ENCODE measurements at regions not wholly inside any gene's neighbourhood (a gene's known extent, or its start where the extent isn't known, plus 50 kb on each side); places are given as distances from the start of the nearest gene placed in this dataset.
"Not testable (repeated sequence)": the region's sequence is repeated elsewhere in the genome, so short reads cannot be mapped to it uniquely, and the experiment has no call there.

DNA sequence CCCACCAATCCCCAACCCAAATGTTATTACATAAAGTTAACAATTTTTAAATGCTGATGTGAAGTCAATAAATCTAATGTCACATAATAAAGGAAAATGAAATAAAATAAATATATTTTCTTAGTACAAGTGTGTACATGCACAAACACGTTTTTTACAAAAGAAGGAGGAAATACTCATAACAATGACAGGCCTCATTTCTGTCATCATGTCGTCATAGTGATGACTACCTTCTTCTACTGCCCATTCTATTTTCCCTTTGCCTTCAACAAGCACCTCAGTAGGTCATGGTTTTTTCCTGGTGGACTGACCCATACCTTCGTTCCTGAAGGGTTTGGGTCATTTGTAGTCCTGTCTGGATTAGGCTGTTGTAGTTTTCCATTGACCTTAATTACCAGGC is 185.3 kb upstream of the IPO5 start:
- no peaks in the 10 kb centered on the region for H3K36me3 ChIP-seq (ENCODE audit: insufficient read depth, low read length)
- DNase-seq = no peak
- no peak overlapping the region for H3K4me3 ChIP-seq (ENCODE audit: low read length)
- H3K4me2 ChIP-seq (ENCODE audit: low read depth, low read length, poor library complexity, severe bottlenecking) = no peak overlapping the region
- H2AFZ ChIP-seq (ENCODE audit: low read length) = no peak overlapping the region
- H3K27me3 ChIP-seq (ENCODE audit: low read length) = no peaks in the 10 kb centered on the region
- H3K79me2 ChIP-seq (ENCODE audit: low read length) = no peaks in the 10 kb centered on the region
- no peaks in the 10 kb centered on the region for H3K9me2 ChIP-seq (replicated peaks; ENCODE audit: insufficient read depth, low read length)
- H3K4me1 ChIP-seq (ENCODE audit: low read length) = no peaks in the 10 kb centered on the region
- H3K27ac ChIP-seq (ENCODE audit: low read length) = no peak overlapping the region
- no peak overlapping the region for H3K9ac ChIP-seq (ENCODE audit: low read length)
- H3K9me3 ChIP-seq (ENCODE audit: low read length) = no peaks in the 10 kb centered on the region
- no peaks in the 10 kb centered on the region for H4K20me1 ChIP-seq (ENCODE audit: insufficient read depth, low read depth, low read length)

DNA sequence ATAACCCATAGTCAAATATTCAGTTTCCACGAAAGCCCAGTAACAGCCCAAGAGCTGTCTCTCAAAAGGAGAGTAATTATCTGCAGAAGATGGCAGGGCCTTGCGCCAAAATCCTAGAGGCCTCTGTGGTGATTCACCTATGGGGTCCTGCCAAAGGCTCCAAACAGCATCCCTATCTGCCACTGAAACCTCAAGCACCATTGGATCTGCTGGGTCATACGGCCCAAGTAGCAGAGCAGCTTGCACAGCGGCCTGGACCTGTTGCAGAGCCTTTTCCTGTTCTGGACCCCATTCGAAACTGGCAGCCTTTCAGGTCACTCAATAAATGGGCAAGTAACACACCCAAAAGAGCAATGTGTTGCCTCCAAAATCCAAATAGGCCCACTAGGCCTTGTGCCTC is 183.2 kb upstream of the IPO5 start:
- H3K27me3 ChIP-seq (ENCODE audit: low read length); H3K4me1 ChIP-seq (ENCODE audit: low read length); H4K20me1 ChIP-seq (ENCODE audit: insufficient read depth, low read depth, low read length); H2AFZ ChIP-seq (ENCODE audit: low read length); H3K9me2 ChIP-seq (replicated peaks; ENCODE audit: insufficient read depth, low read length); H3K4me3 ChIP-seq (ENCODE audit: low read length); H3K9ac ChIP-seq (ENCODE audit: low read length); H3K9me3 ChIP-seq (ENCODE audit: low read length); H3K79me2 ChIP-seq (ENCODE audit: low read length); H3K27ac ChIP-seq (ENCODE audit: low read length); DNase-seq; H3K36me3 ChIP-seq (ENCODE audit: insufficient read depth, low read length); H3K4me2 ChIP-seq (ENCODE audit: low read depth, low read length, poor library complexity, severe bottlenecking): not testable (repeated sequence)

DNA sequence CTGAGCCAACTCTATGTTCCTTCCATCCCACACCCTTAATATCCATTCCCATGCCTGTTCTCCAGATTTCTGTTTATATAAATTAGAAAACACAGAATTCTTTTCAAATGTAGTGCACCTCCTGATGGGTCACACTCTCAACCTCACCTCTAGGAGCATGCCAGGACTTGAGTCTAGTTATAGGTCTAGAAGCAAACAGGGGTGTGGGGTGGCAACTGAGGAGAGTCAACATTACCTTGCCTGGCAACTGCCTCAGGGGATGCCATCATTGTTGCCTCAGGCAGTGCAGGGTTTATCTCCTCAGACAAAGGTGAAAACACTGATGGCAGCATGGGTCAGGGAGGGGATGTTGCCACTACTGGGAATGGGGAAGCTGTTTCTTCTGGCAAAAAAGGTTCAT is 181.0 kb upstream of the IPO5 start:
- not testable (repeated sequence) for H2AFZ ChIP-seq (ENCODE audit: low read length); H3K9ac ChIP-seq (ENCODE audit: low read length); H3K27me3 ChIP-seq (ENCODE audit: low read length); H4K20me1 ChIP-seq (ENCODE audit: insufficient read depth, low read depth, low read length); H3K27ac ChIP-seq (ENCODE audit: low read length); H3K36me3 ChIP-seq (ENCODE audit: insufficient read depth, low read length); H3K4me1 ChIP-seq (ENCODE audit: low read length); H3K9me2 ChIP-seq (replicated peaks; ENCODE audit: insufficient read depth, low read length); H3K4me2 ChIP-seq (ENCODE audit: low read depth, low read length, poor library complexity, severe bottlenecking); H3K79me2 ChIP-seq (ENCODE audit: low read length); H3K4me3 ChIP-seq (ENCODE audit: low read length); H3K9me3 ChIP-seq (ENCODE audit: low read length); DNase-seq

DNA sequence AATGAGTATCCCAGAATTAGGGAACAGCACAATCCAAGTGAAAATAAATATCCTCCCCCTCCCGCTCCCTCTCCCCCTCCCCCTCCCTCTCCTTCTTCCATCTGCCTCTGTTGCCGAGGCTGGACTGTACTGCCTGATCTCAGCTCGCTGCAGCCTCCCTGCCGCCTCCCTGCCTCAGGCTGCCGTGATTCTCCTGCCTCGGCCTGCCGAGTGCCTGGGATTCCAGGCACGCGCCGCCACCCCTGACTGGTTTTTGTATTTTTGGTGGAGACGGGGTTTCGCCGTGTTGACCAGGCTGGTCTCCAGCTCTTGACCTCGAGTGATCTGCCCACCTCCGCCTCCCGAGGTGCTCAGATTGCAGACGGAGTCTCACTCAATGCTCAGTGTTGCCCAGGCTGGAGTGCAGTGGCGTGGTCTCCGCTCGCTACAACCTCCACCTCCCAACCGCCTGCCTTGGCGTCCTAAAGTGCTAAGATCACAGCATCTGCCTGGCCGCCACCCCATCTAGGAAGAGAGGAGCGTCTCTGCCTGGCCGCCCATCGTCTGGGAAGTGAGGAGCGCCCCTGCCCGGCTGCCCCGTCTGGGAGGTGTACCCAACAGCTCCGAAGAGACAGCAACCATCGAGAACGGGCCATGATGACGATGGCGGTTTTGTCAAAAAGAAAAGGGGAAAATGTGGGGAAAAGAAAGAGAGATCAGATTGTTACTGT is 178.9 kb upstream of the IPO5 start:
- not testable (repeated sequence) for H2AFZ ChIP-seq (ENCODE audit: low read length); H3K4me3 ChIP-seq (ENCODE audit: low read length); H4K20me1 ChIP-seq (ENCODE audit: insufficient read depth, low read depth, low read length); H3K79me2 ChIP-seq (ENCODE audit: low read length); H3K27me3 ChIP-seq (ENCODE audit: low read length); H3K9me3 ChIP-seq (ENCODE audit: low read length); H3K27ac ChIP-seq (ENCODE audit: low read length); H3K9ac ChIP-seq (ENCODE audit: low read length); H3K36me3 ChIP-seq (ENCODE audit: insufficient read depth, low read length); H3K9me2 ChIP-seq (replicated peaks; ENCODE audit: insufficient read depth, low read length); H3K4me1 ChIP-seq (ENCODE audit: low read length); DNase-seq; H3K4me2 ChIP-seq (ENCODE audit: low read depth, low read length, poor library complexity, severe bottlenecking)

DNA sequence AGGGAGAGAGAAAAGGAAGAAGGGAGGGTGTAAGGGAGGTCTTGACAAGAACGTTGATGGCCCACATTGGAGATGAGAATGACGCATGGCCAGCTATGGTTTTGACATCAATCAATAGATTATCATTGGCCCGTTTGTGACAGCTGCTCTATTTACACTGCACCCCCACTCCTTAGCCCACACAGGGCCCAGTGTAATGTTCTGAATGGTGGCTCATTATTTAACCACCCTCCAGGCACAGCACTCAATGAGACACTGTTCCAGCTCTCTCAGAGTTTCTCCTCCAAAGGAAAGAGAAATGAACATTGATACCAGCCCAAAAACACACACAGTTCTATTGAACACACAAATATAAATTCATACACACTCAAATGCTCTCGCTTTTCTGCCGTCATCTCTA is 173.0 kb upstream of the IPO5 start:
- no peaks in the 10 kb centered on the region for H3K9me2 ChIP-seq (replicated peaks; ENCODE audit: insufficient read depth, low read length)
- H3K27me3 ChIP-seq (ENCODE audit: low read length) = no peaks in the 10 kb centered on the region
- H3K79me2 ChIP-seq (ENCODE audit: low read length) = no peaks in the 10 kb centered on the region
- H3K9me3 ChIP-seq (ENCODE audit: low read length) = no peaks in the 10 kb centered on the region
- H3K4me1 ChIP-seq (ENCODE audit: low read length) = no peaks in the 10 kb centered on the region
- no peaks in the 10 kb centered on the region for H4K20me1 ChIP-seq (ENCODE audit: insufficient read depth, low read depth, low read length)
- H3K4me2 ChIP-seq (ENCODE audit: low read depth, low read length, poor library complexity, severe bottlenecking) = no peak overlapping the region
- no peak overlapping the region for H3K9ac ChIP-seq (ENCODE audit: low read length)
- no peak for DNase-seq
- H3K4me3 ChIP-seq (ENCODE audit: low read length) = no peak overlapping the region
- no peak overlapping the region for H3K27ac ChIP-seq (ENCODE audit: low read length)
- no peak overlapping the region for H2AFZ ChIP-seq (ENCODE audit: low read length)
- no peaks in the 10 kb centered on the region for H3K36me3 ChIP-seq (ENCODE audit: insufficient read depth, low read length)

DNA sequence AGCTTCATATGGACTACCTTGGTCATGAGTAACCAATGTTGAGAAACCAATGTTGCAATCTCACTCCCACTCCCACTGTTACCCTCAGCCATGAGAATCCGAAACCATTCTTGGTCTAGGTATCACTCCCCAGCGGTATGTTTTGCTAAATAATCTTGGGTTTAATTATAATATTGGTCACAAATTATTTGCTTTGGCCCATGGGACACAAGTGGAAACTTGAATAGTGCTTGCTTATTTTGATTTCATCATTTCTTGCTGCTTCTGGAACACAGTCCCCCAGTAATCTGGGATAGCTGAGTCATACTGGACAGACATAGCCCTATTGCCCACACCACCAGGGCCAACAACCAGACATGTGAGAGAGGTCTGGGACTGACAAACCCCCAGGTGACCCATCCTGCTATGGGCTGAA is 171.6 kb upstream of the IPO5 start:
- Histone ChIP-seq H3K4me1 (ENCODE audit: low read length) (no peaks in the 10 kb centered on the region), H3K36me3 (ENCODE audit: insufficient read depth, low read length) (no peaks in the 10 kb centered on the region), H3K27ac (ENCODE audit: low read length) (no peak overlapping the region), H3K4me3 (ENCODE audit: low read length) (no peak overlapping the region), H3K27me3 (ENCODE audit: low read length) (no peaks in the 10 kb centered on the region), H4K20me1 (ENCODE audit: insufficient read depth, low read depth, low read length) (no peaks in the 10 kb centered on the region), H3K9ac (ENCODE audit: low read length) (no peak overlapping the region), H3K9me2 (replicated peaks; ENCODE audit: insufficient read depth, low read length) (no peaks in the 10 kb centered on the region), H3K9me3 (ENCODE audit: low read length) (no peaks in the 10 kb centered on the region), H3K79me2 (ENCODE audit: low read length) (no peaks in the 10 kb centered on the region), H2AFZ (ENCODE audit: low read length) (no peak overlapping the region), H3K4me2 (ENCODE audit: low read depth, low read length, poor library complexity, severe bottlenecking) (no peak overlapping the region)
- no peak for DNase-seq

DNA sequence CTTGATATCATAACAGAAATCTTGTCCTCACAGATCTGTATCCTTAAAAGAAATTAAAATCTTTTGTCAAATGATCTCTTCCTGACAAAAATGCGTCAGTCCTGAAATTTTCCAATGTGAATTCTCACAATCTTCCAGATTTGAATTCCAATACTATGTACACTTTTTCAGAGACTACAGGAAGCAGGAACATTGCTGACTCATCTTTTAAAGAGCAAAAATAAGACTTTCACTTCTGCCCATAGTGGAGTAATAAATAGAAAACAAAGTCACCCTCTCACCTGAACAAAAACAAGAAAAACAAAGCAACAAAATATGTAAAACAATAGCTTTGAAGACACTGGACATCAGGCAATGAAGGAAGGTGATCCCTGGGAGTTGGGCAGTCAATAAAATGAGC is 167.0 kb upstream of the IPO5 start:
- H2AFZ ChIP-seq (ENCODE audit: low read length) = no peak overlapping the region
- no peak overlapping the region for H3K9ac ChIP-seq (ENCODE audit: low read length)

DNA sequence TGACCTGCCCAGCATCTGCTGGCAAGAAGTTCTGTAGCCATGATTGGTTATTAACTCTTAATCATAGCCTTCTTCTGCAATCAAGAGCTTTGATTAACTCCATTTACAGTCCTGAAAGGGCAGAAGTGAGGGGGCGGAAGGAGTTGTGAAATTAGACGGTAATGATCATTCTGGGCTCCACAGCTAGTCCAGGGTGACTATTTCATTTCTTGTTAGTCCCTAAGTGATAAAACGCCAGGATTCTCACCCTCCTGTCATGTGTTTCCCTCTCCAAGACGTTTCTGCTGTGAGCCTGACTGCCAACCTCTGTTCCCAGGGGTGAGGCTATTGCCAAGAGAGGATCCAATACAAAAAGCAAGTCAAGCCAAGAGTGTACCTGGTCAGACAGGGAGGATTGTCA is 155.9 kb upstream of the IPO5 start:
- no peak for DNase-seq
- Histone ChIP-seq H4K20me1 (ENCODE audit: insufficient read depth, low read depth, low read length) (no peaks in the 10 kb centered on the region), H3K36me3 (ENCODE audit: insufficient read depth, low read length) (no peaks in the 10 kb centered on the region), H3K4me3 (ENCODE audit: low read length) (no peak overlapping the region), H3K4me1 (ENCODE audit: low read length) (no peaks in the 10 kb centered on the region), H2AFZ (ENCODE audit: low read length) (no peak overlapping the region), H3K4me2 (ENCODE audit: low read depth, low read length, poor library complexity, severe bottlenecking) (no peak overlapping the region), H3K9ac (ENCODE audit: low read length) (no peak overlapping the region), H3K9me2 (replicated peaks; ENCODE audit: insufficient read depth, low read length) (no peaks in the 10 kb centered on the region), H3K79me2 (ENCODE audit: low read length) (no peaks in the 10 kb centered on the region), H3K9me3 (ENCODE audit: low read length) (peaks cover 7% of the 10 kb centered on the region), H3K27ac (ENCODE audit: low read length) (no peak overlapping the region), H3K27me3 (ENCODE audit: low read length) (no peaks in the 10 kb centered on the region)

More for the DNA sequence above, 167.0 kb upstream of the IPO5 start:
- H3K79me2 ChIP-seq (ENCODE audit: low read length) = no peaks in the 10 kb centered on the region
- H3K4me3 ChIP-seq (ENCODE audit: low read length) = no peak overlapping the region
- H3K9me2 ChIP-seq (replicated peaks; ENCODE audit: insufficient read depth, low read length) = no peaks in the 10 kb centered on the region
- no peaks in the 10 kb centered on the region for H4K20me1 ChIP-seq (ENCODE audit: insufficient read depth, low read depth, low read length)
- DNase-seq = no peak
- H3K27me3 ChIP-seq (ENCODE audit: low read length) = no peaks in the 10 kb centered on the region
- no peaks in the 10 kb centered on the region for H3K4me1 ChIP-seq (ENCODE audit: low read length)
- no peak overlapping the region for H3K4me2 ChIP-seq (ENCODE audit: low read depth, low read length, poor library complexity, severe bottlenecking)
- H3K36me3 ChIP-seq (ENCODE audit: insufficient read depth, low read length) = no peaks in the 10 kb centered on the region
- peaks cover 15% of the 10 kb centered on the region for H3K9me3 ChIP-seq (ENCODE audit: low read length)
- no peak overlapping the region for H3K27ac ChIP-seq (ENCODE audit: low read length)

Measured in Karpas-422 (cell line).